CD4-positive, alpha-beta T cell (primary cell): ENCODE measurements at regions not wholly inside any gene's neighbourhood (a gene's known extent, or its start where the extent isn't known, plus 50 kb on each side); places are given as distances from the start of the nearest gene placed in this dataset.

Experiments
- ATAC-seq: fragments of 200-7000 bp; cut with Tn5 transposase; one replicate; pipeline ENCODE4 v1.10.0; 2022; ENCODE audit warnings: mild to moderate bottlenecking; ENCODE audit not compliant: poor library complexity
- CTCF ChIA-PET: fragments of 350-600 bp; sonication (Branson Sonifier 250); formaldehyde crosslinking; loops from one replicate; lab custom pipeline; 2021; ENCODE audit warnings: antibody characterized with exemption, inconsistent platforms; lab: Charles Lee
- POLR2A ChIA-PET: fragments of 350-600 bp; sonication (Branson Sonifier 250); formaldehyde crosslinking; loops from one replicate; lab custom pipeline; 2021; ENCODE audit warnings: antibody characterized with exemption, inconsistent platforms; lab: Charles Lee
- DNase-seq, 14 experiments: peaks; one replicate each; pipeline ENCODE4 v3.0.0-alpha.2; 2013 to 2020; ENCODE audit warnings: mixed read lengths in 2 of 14
- H3K27ac ChIP-seq, 2 donors: one replicate each; pipeline versions ENCODE4 v1.5.1 to v1.7.0; 2013; ENCODE audit warnings: low read length in 2 of 2, low read depth in 1 of 2, mild to moderate bottlenecking in 1 of 2
- H3K27me3 ChIP-seq, 2 experiments: 1 replicate in 1 of 2; 2 replicates in 1 of 2; pipeline versions ENCODE4 v1.6.1 to v1.7.0; 2013; ENCODE audit warnings: low read length in 2 of 2, control low read depth in 1 of 2, mild to moderate bottlenecking in 1 of 2, moderate library complexity in 1 of 2; ENCODE audit not compliant: insufficient read depth in 2 of 2, control insufficient read depth in 1 of 2
- H3K36me3 ChIP-seq: one replicate; pipeline ENCODE4 v1.6.1; 2013; ENCODE audit warnings: low read length, control low read depth; ENCODE audit not compliant: insufficient read depth
- H3K4me1 ChIP-seq: one replicate; pipeline ENCODE4 v1.6.1; 2013; ENCODE audit warnings: low read length, control low read depth; ENCODE audit not compliant: insufficient read depth
- H3K4me3 ChIP-seq: one replicate; pipeline ENCODE4 v1.5.1; 2013; ENCODE audit warnings: mild to moderate bottlenecking, low read length, moderate library complexity
- H3K9me3 ChIP-seq, 2 experiments: 1 replicate in 1 of 2; 2 replicates in 1 of 2; pipeline versions ENCODE4 v1.6.1 to v1.7.0; 2013; ENCODE audit warnings: low read length in 2 of 2, mild to moderate bottlenecking in 2 of 2, control low read depth in 1 of 2, moderate library complexity in 1 of 2; ENCODE audit not compliant: control insufficient read depth in 1 of 2, insufficient read depth in 1 of 2
- H3K27ac Mint-ChIP-seq: one replicate; pipeline ENCODE4 v1.8.0; 2020; ENCODE audit warnings: mixed read lengths
- H3K27me3 Mint-ChIP-seq: one replicate; pipeline ENCODE4 v1.8.0; 2021; ENCODE audit warnings: mixed read lengths
- H3K36me3 Mint-ChIP-seq: one replicate; pipeline ENCODE4 v1.8.0; 2021; ENCODE audit warnings: low read depth, mixed read lengths
- H3K4me1 Mint-ChIP-seq: one replicate; pipeline ENCODE4 v1.8.0; 2021; ENCODE audit warnings: low read depth, mixed read lengths
- H3K4me3 Mint-ChIP-seq: one replicate; pipeline ENCODE4 v1.8.0; 2020; ENCODE audit warnings: mild to moderate bottlenecking, mixed read lengths
- H3K9me3 Mint-ChIP-seq: one replicate; pipeline ENCODE4 v1.8.0; 2020; ENCODE audit warnings: mixed read lengths
- intact Hi-C, 2 experiments: fragments of 100-400 bp; cut with DNase I in 1 of 2; cut with micrococcal nuclease in 1 of 2; formaldehyde crosslinking; loops; one replicate each; pipeline versions ENCODE4 v1.15.1 to v1.9.0; 2023 to 2025; cut with DNase I, micrococcal nuclease
- TF ChIP-seq, protein P1 (sequence below): fragments of 200-600 bp; IDR thresholded peaks from one replicate; pipeline ENCODE4 v1.8.0; 2022; ENCODE audit warnings: antibody characterized with exemption, mild to moderate bottlenecking

DNA sequence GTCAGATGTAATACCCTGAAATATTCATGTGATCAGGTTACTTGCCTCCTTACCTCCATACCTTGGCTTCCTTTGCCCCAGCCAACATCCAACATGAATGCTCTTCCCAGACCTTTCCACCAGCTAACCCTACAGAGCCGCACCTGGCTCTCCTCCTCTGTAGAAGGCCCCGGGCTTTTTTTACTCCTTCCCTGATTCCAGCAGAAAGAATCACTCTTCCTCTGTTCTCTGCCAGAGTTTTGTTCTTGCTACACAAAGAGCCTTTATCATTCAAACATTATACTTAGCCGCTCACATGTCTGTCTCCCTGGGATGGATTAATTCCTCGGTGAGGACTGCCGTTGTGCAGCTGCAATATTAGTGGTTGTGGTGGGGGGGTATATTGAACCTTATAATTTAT is 116.8 kb upstream of the GRAMD1B start:
- Mint-ChIP-seq H3K4me1 (no peaks in the 10 kb centered on the region), H3K27ac (no peak overlapping the region), H3K4me3 (no peak overlapping the region), H3K9me3 (no peaks in the 10 kb centered on the region), H3K27me3 (no peaks in the 10 kb centered on the region), H3K36me3 (no peaks in the 10 kb centered on the region)
- POLR2A ChIA-PET = no interaction called here
- CTCF ChIA-PET = no interaction called here
- ATAC-seq = no peak
- Histone ChIP-seq H3K27me3 (no peaks in the 10 kb centered on the region), H3K36me3 (no peaks in the 10 kb centered on the region), H3K9me3 (no peaks in the 10 kb centered on the region), H3K4me1 (no peaks in the 10 kb centered on the region), H3K27ac (no peak overlapping the region), H3K4me3 (no peak overlapping the region)
- intact Hi-C loops = no loop called here
- no peak for DNase-seq
- TF ChIP-seq, protein P1, sequence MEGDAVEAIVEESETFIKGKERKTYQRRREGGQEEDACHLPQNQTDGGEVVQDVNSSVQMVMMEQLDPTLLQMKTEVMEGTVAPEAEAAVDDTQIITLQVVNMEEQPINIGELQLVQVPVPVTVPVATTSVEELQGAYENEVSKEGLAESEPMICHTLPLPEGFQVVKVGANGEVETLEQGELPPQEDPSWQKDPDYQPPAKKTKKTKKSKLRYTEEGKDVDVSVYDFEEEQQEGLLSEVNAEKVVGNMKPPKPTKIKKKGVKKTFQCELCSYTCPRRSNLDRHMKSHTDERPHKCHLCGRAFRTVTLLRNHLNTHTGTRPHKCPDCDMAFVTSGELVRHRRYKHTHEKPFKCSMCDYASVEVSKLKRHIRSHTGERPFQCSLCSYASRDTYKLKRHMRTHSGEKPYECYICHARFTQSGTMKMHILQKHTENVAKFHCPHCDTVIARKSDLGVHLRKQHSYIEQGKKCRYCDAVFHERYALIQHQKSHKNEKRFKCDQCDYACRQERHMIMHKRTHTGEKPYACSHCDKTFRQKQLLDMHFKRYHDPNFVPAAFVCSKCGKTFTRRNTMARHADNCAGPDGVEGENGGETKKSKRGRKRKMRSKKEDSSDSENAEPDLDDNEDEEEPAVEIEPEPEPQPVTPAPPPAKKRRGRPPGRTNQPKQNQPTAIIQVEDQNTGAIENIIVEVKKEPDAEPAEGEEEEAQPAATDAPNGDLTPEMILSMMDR = no peak

DNA sequence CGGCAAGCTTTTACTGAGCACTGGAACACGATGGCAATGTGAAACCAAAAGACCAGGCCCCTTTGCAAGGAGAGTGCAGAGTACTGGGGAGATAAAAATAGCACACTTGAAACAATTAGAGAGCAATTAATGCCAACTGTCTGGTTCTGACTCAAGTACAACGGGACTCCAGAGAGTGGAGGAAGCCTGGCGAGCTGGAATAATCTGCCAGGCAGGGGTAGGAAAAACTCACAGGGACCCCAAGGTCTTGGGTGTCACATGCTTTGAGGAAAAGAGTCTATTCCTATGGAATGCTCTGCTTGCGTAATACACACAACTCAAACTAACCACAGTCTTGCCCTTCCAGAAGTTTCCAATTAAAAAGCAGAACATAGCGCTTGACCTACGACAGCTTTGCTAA is 113.0 kb upstream of the CLMP start:
- POLR2A ChIA-PET = no interaction called here
- no peak for ATAC-seq

DNA sequence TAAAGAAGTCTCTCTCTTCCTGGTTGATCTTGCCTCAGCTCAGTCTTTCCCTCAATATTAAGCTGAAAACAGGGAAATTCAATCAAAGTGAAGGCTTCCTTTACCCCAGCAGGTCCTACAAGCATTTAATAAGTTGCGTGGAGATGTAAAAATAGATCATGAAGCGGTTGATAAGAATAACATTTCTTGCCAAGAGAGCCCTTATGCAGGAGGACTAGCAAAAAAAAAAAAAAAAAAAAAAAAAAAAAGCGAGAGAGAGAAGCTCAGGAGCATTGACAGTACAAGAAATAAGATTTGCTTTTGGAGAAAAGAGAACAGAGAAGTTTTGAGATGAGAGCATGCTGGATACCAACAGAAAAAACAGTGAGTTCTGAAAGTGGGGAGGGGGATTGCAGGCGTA is 112.2 kb upstream of the CLMP start:
- TF ChIP-seq, protein P1 = no peak
- Mint-ChIP-seq H3K36me3 (no peaks in the 10 kb centered on the region), H3K27ac (no peak overlapping the region), H3K27me3 (no peaks in the 10 kb centered on the region), H3K4me3 (no peak overlapping the region), H3K4me1 (peaks cover 19% of the 10 kb centered on the region), H3K9me3 (no peaks in the 10 kb centered on the region)
- H3K36me3 ChIP-seq = no peaks in the 10 kb centered on the region
- H3K9me3 ChIP-seq = no peaks in the 10 kb centered on the region
- no peak overlapping the region for H3K27ac ChIP-seq
- H3K27me3 ChIP-seq = no peaks in the 10 kb centered on the region
- ChIA-PET CTCF (interaction anchor here (1.1 kb wide), 1 partner anchor 13 kb away, joined by 3 read pairs; no protein-coding TSS in a partner anchor), POLR2A (no interaction called here)
- H3K4me3 ChIP-seq = no peak overlapping the region
- no peak for ATAC-seq
- H3K4me1 ChIP-seq = peaks cover 21% of the 10 kb centered on the region
- intact Hi-C loops = no loop called here
- DNase-seq = no peak

More for the DNA sequence above, 113.0 kb upstream of the CLMP start:
- Histone ChIP-seq H3K27ac (no peak overlapping the region), H3K27me3 (no peaks in the 10 kb centered on the region), H3K36me3 (no peaks in the 10 kb centered on the region), H3K4me3 (no peak overlapping the region), H3K4me1 (peaks cover 13% of the 10 kb centered on the region), H3K9me3 (no peaks in the 10 kb centered on the region)
- CTCF ChIA-PET = interaction anchor here (1.1 kb wide), 1 partner anchor 12 kb away, joined by 3 read pairs; no protein-coding TSS in a partner anchor
- intact Hi-C loops = no loop called here
- Mint-ChIP-seq H3K9me3 (no peaks in the 10 kb centered on the region), H3K27me3 (no peaks in the 10 kb centered on the region), H3K4me1 (peaks cover 11% of the 10 kb centered on the region), H3K4me3 (no peak overlapping the region), H3K36me3 (no peaks in the 10 kb centered on the region), H3K27ac (no peak overlapping the region)
- no peak for DNase-seq
- TF ChIP-seq, protein P1 = no peak
